ENCODE measurements at regions not wholly inside any gene's neighbourhood (a gene's known extent, or its start where the extent isn't known, plus 50 kb on each side); places are given as distances from the start of the nearest gene placed in this dataset.
"Not testable (repeated sequence)": the region's sequence is repeated elsewhere in the genome, so short reads cannot be mapped to it uniquely, and the experiment has no call there.

GRCh38 chr2:75292826-75293225 is 93.5 kb upstream of the TACR1 start:
- H3K36me3 Mint-ChIP-seq (ENCODE audit: low read depth): peaks cover 2% of the 10 kb centered on the region
- no peak overlapping the region for H3K27ac Mint-ChIP-seq
- no peak for DNase-seq
- no peak overlapping the region for H3K4me3 Mint-ChIP-seq
- peaks cover 2% of the 10 kb centered on the region for H3K9me3 Mint-ChIP-seq
- no peaks in the 10 kb centered on the region for H3K27me3 Mint-ChIP-seq
- no peaks in the 10 kb centered on the region for H3K4me1 Mint-ChIP-seq (ENCODE audit: low read depth)

- Mint-ChIP-seq H3K4me1 (ENCODE audit: low read depth) (no peaks in the 10 kb centered on the region), H3K4me3 (no peak overlapping the region), H3K9me3 (peaks cover 5% of the 10 kb centered on the region), H3K27ac (no peak overlapping the region), H3K27me3 (no peaks in the 10 kb centered on the region), H3K36me3 (ENCODE audit: low read depth) (peaks cover 7% of the 10 kb centered on the region)
- no peak for DNase-seq
Measured at GRCh38 chr2:75290600-75291150, 91.4 kb upstream of the TACR1 start.

DNA sequence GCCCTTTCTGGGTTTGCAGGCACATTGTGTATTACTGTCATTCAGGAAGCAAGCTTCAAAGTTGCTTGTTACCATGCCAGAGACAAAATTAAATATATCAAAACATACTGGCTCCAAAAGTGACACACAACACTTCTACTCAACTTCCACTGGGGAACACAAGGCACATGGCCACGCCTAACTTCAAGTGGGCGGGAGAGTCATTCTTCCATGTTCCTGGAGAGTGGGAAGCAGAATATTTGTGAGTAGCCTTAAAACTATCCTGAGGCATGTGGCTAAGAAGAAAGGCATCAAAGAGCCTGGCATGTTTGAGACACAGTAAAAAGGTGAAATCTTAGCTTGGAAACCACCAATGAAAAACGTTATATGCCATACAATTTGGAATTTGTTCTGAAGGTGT is 90.5 kb upstream of the TACR1 start:
- no peak for DNase-seq
- no peaks in the 10 kb centered on the region for H3K4me1 Mint-ChIP-seq (ENCODE audit: low read depth)
- H3K4me3 Mint-ChIP-seq: no peak overlapping the region
- H3K9me3 Mint-ChIP-seq: peaks cover 5% of the 10 kb centered on the region
- no peak overlapping the region for H3K27ac Mint-ChIP-seq
- no peaks in the 10 kb centered on the region for H3K27me3 Mint-ChIP-seq
- H3K36me3 Mint-ChIP-seq (ENCODE audit: low read depth): peaks cover 7% of the 10 kb centered on the region

GRCh38 chr2:75289178-75289577 is 89.9 kb upstream of the TACR1 start:
- H3K27ac Mint-ChIP-seq; H3K36me3 Mint-ChIP-seq (ENCODE audit: low read depth); H3K4me1 Mint-ChIP-seq (ENCODE audit: low read depth); H3K4me3 Mint-ChIP-seq; H3K27me3 Mint-ChIP-seq; DNase-seq; H3K9me3 Mint-ChIP-seq: not testable (repeated sequence)

DNA sequence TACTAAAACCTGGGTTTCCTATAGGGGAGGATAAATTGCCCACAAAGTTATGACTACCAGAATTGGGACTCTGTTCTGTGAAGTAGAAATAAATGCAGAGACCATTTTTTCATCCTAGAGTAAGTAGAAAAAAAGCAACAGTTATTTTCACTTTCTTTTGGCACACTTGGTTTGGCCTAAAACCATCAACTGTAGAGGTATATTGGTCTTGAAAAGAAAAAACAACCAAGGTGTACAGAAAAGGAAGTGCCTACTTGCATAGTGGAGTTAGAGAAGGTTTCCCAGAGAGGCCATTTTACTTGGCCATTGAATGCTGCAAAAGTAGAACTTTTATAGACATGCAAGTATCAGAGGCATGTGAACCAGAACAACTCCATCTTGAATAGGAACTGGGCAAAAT is 89.4 kb upstream of the TACR1 start:
- Mint-ChIP-seq H3K4me1 (ENCODE audit: low read depth) (no peaks in the 10 kb centered on the region), H3K36me3 (ENCODE audit: low read depth) (peaks cover 7% of the 10 kb centered on the region), H3K4me3 (no peak overlapping the region), H3K27me3 (no peaks in the 10 kb centered on the region), H3K9me3 (peaks cover 5% of the 10 kb centered on the region), H3K27ac (no peak overlapping the region)
- DNase-seq: no peak

DNA sequence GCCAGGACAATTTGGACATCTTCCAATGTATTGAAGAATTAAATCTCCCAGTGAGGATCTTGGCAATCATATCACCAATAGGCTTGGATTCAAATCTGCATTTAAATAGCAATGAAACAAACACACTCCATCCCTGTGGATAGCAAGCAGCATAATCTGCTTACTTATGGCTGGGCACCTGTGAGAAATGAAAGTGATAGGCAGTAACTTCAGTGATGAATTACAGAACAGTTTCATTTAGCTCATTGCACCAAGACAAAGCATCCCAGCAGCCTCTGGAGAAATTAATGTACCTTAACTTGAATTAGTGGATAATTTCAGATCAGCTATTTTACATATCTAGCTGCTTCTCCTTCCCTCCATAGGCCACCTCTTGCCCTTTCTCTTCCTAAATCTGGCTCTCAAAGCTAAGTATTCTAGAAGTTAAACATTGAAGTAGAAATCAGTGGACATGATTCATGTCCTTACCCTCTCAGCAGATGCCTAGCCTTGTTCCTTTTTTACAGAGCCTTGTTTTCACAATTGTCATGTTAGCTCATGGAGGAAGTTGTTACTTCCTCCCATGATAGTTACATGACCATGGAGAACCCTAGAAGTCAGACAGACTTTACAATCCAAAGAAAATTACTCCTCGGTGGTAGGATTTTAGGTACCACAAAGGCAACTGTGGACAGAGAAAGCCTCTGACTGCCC is 88.5 kb upstream of the TACR1 start:
- DNase-seq: no peak
- Mint-ChIP-seq H3K4me1 (ENCODE audit: low read depth) (no peaks in the 10 kb centered on the region), H3K27ac (no peak overlapping the region), H3K4me3 (no peak overlapping the region), H3K36me3 (ENCODE audit: low read depth) (peaks cover 10% of the 10 kb centered on the region), H3K9me3 (peaks cover 5% of the 10 kb centered on the region), H3K27me3 (no peaks in the 10 kb centered on the region)

DNA sequence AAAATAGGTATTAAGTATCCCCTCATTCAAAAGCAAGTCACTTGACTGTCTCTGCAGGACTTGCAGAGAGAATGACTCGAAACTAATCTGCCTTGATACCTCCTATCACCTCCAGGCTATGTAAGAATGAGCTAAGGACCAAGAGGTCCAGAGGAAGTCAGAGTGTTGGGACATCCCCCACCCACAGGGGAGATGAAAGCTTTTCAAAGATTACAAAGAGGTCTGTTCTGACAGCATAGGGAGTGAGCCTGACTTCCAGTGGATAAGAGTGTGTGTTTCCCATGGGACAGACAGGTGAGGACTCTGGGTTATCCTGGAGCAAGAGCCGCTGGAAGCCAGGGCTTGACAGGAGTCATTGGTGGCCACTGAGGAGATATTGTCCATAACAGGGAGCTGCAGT is 85.0 kb upstream of the TACR1 start:
- Mint-ChIP-seq H3K4me3 (no peak overlapping the region), H3K36me3 (ENCODE audit: low read depth) (peaks cover 14% of the 10 kb centered on the region), H3K4me1 (ENCODE audit: low read depth) (no peaks in the 10 kb centered on the region), H3K27ac (no peak overlapping the region), H3K9me3 (peaks cover 15% of the 10 kb centered on the region), H3K27me3 (no peaks in the 10 kb centered on the region)
- DNase-seq: no peak

DNA sequence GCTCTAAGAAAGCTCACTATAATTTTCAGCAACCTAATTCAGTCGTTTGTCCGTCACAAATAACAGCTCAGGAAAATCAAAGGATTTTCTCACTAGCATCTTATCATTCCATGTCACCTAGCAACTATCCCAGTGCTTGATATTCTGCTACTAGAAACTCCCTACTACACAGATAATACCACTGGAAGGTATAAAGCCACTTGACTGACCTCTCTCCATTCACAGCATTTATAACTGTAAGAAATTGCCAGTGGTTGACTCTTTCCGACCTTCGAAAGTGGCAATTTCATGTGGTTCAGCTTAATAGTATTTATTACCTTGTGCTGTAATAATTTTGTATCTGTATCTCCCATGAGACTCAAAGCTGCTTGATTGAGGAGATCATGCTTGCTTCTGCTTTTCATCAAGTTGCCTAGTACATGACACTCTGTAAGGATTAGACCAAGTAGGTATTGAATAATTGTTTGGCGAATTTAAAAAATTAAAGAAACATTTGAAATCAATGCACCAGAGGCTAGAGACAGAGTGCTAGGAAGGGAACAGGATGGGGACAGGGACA is 79.6 kb upstream of the TACR1 start:
- DNase-seq: no peak
- H3K4me1 Mint-ChIP-seq (ENCODE audit: low read depth): no peaks in the 10 kb centered on the region
- no peak overlapping the region for H3K4me3 Mint-ChIP-seq
- H3K27ac Mint-ChIP-seq: no peak overlapping the region
- no peaks in the 10 kb centered on the region for H3K27me3 Mint-ChIP-seq
- peaks cover 31% of the 10 kb centered on the region for H3K9me3 Mint-ChIP-seq
- peaks cover 52% of the 10 kb centered on the region for H3K36me3 Mint-ChIP-seq (ENCODE audit: low read depth)

- Mint-ChIP-seq H3K27ac (no peak overlapping the region), H3K4me3 (no peak overlapping the region), H3K27me3 (no peaks in the 10 kb centered on the region), H3K4me1 (ENCODE audit: low read depth) (no peaks in the 10 kb centered on the region), H3K36me3 (ENCODE audit: low read depth) (peaks cover 49% of the 10 kb centered on the region), H3K9me3 (peaks cover 32% of the 10 kb centered on the region)
- no peak for DNase-seq
Measured at GRCh38 chr2:75278314-75278713, 79.0 kb upstream of the TACR1 start.

GRCh38 chr2:75277111-75277510 is 77.8 kb upstream of the TACR1 start:
- DNase-seq: no peak
- H3K4me1 Mint-ChIP-seq (ENCODE audit: low read depth): no peaks in the 10 kb centered on the region
- H3K27ac Mint-ChIP-seq: no peak overlapping the region
- H3K9me3 Mint-ChIP-seq: peaks cover 39% of the 10 kb centered on the region
- H3K27me3 Mint-ChIP-seq: no peaks in the 10 kb centered on the region
- no peak overlapping the region for H3K4me3 Mint-ChIP-seq
- H3K36me3 Mint-ChIP-seq (ENCODE audit: low read depth): peaks cover 49% of the 10 kb centered on the region

GRCh38 chr2:75276093-75277029 is 77.0 kb upstream of the TACR1 start:
- H3K27me3 Mint-ChIP-seq: no peaks in the 10 kb centered on the region
- peaks cover 44% of the 10 kb centered on the region for H3K36me3 Mint-ChIP-seq (ENCODE audit: low read depth)
- no peaks in the 10 kb centered on the region for H3K4me1 Mint-ChIP-seq (ENCODE audit: low read depth)
- no peak overlapping the region for H3K4me3 Mint-ChIP-seq
- no peak for DNase-seq
- H3K9me3 Mint-ChIP-seq: peaks cover 40% of the 10 kb centered on the region
- no peak overlapping the region for H3K27ac Mint-ChIP-seq

DNA sequence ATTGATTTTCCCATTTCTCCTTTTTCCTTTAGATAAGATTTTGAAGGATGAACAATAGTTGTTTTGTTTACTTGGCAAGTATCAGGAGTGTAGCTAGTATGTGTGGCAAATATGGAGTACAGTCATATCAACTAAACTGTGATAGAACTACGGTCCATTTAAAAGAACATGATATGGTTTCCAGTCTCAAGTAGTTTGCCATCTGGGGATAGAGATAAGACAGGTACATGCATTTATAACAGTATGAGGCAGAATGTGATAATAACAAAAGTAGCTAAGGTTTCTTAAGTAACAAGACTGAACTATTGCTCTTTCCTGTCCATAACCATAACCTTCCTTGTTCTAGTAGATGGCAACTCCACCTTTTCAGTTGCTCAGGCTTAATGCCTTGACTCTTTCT is 75.6 kb upstream of the TACR1 start:
- Mint-ChIP-seq H3K4me1 (ENCODE audit: low read depth) (no peaks in the 10 kb centered on the region), H3K27ac (no peak overlapping the region), H3K36me3 (ENCODE audit: low read depth) (peaks cover 44% of the 10 kb centered on the region), H3K27me3 (no peaks in the 10 kb centered on the region), H3K9me3 (peaks cover 48% of the 10 kb centered on the region), H3K4me3 (no peak overlapping the region)
- DNase-seq: no peak

DNA sequence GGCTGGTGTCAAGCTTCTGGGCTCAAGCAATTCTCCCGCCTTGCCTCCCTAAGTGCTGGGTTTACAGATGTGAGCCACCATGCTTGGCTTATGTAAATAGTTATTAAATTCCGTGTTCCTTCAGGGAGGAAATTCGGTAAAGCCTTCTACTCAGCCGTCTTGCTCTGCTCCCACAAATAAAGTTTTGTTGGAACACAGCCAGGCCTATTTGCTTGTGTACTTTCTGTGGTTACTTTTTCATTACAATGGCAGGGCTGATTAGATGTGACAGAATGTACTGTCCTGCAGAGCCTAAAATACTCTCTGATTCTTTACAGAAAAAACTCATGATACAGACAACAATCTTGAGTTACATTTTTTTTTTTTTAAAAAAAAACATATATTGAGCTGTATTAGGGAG is 68.8 kb upstream of the TACR1 start:
- H3K9me3 Mint-ChIP-seq: peaks cover 56% of the 10 kb centered on the region

DNA sequence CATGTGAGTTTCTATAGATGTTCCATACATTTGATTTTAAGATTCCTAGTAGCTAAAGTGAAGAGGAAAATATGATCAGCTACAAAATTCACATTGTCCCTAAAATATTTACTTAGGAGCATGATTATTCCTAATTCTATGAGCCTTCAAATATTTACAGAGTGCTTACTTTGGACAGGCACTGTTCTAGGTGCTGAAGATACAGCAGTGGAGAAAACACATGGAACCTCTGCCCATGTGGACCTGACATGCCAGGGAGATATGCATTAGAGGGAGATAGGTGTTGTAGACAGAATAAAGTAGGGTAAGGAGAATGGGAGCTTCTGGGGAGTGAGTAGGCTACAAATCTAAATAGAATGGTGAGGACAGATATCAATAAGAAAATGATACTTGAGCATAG is 62.6 kb upstream of the TACR1 start:
- peaks cover 58% of the 10 kb centered on the region for H3K9me3 Mint-ChIP-seq
- no peaks in the 10 kb centered on the region for H3K36me3 Mint-ChIP-seq (ENCODE audit: low read depth)
- H3K27ac Mint-ChIP-seq: no peak overlapping the region
- H3K4me1 Mint-ChIP-seq (ENCODE audit: low read depth): no peaks in the 10 kb centered on the region
- H3K27me3 Mint-ChIP-seq: no peaks in the 10 kb centered on the region
- no peak for DNase-seq
- no peak overlapping the region for H3K4me3 Mint-ChIP-seq

More for the DNA sequence above, 68.8 kb upstream of the TACR1 start:
- Mint-ChIP-seq H3K36me3 (ENCODE audit: low read depth) (no peaks in the 10 kb centered on the region), H3K27me3 (no peaks in the 10 kb centered on the region), H3K4me1 (ENCODE audit: low read depth) (no peaks in the 10 kb centered on the region), H3K27ac (no peak overlapping the region), H3K4me3 (no peak overlapping the region)
- no peak for DNase-seq

DNA sequence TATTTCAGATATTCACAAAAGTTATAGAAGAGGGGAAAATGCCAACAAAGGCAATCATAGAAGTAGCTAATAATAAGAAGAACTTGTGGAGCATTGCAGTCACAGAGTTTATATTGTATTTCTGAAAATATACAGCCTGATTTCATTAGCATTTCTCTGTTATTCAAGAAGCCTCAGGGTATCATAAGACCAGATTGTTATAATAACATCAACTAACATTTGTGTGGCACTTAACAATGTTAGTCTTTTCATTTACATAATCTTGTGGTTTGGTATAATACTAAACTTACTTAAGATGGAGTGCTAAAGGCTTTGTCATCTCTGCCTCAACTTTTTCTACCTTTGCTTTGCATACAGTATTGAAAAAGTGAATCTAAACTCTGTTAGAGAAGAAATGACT is 61.6 kb upstream of the TACR1 start:
- no peak overlapping the region for H3K4me3 Mint-ChIP-seq
- no peak for DNase-seq
- no peaks in the 10 kb centered on the region for H3K4me1 Mint-ChIP-seq (ENCODE audit: low read depth)
- H3K27ac Mint-ChIP-seq: no peak overlapping the region
- no peaks in the 10 kb centered on the region for H3K27me3 Mint-ChIP-seq
- no peaks in the 10 kb centered on the region for H3K36me3 Mint-ChIP-seq (ENCODE audit: low read depth)
- H3K9me3 Mint-ChIP-seq: peaks cover 61% of the 10 kb centered on the region

Measured in activated T-cell treated with anti-CD3 and anti-CD28 coated beads, Interleukin-2, amount 50 U/mL, for 24 hours (primary cell).